HL-60 (cell line): ENCODE measurements at regions not wholly inside any gene's neighbourhood (a gene's known extent, or its start where the extent isn't known, plus 50 kb on each side); places are given as distances from the start of the nearest gene placed in this dataset.

Experiments used
- DNase-seq, 2 experiments: peaks; one replicate each; pipeline ENCODE4 v3.0.0-alpha.2; 2010 to 2020; ENCODE audit warnings: low read depth in 1 of 2, low spot score in 1 of 2
- H3K27ac ChIP-seq: fragments of 250-450 bp; sonication (Bioruptor Pico); replicated peaks from 2 replicates; pipeline ENCODE4 v1.5.1; 2020; ENCODE audit warnings: mild to moderate bottlenecking, moderate library complexity
- H3K27me3 ChIP-seq: fragments of 250-450 bp; sonication (Bioruptor Pico); 2 replicates; pipeline ENCODE4 v1.5.1; 2021; ENCODE audit warnings: mild to moderate bottlenecking, moderate library complexity; ENCODE audit not compliant: insufficient read depth, poor library complexity, severe bottlenecking
- H3K4me3 ChIP-seq: replicated peaks from 2 replicates; pipeline ENCODE4 v1.5.1; 2011; ENCODE audit warnings: mild to moderate bottlenecking, control low read depth, low read length; ENCODE audit not compliant: insufficient read depth
- CTCF ChIP-seq: IDR thresholded peaks from one replicate; pipeline ENCODE4 v1.5.1; 2011; ENCODE audit warnings: low read length, control low read depth, inconsistent platforms; ENCODE audit not compliant: insufficient read depth
- GABPA ChIP-seq: IDR thresholded peaks from 2 replicates; pipeline ENCODE4 v1.6.1; 2012; ENCODE audit warnings: low read depth
- POLR2AphosphoS5 ChIP-seq: IDR thresholded peaks from 2 replicates; pipeline ENCODE4 v1.6.1; 2012; ENCODE audit warnings: low read depth
- REST ChIP-seq: IDR thresholded peaks from 2 replicates; pipeline ENCODE4 v1.6.1; 2012; ENCODE audit warnings: low read depth; ENCODE audit not compliant: insufficient replicate concordance
- SPI1 ChIP-seq: IDR thresholded peaks from 2 replicates; pipeline ENCODE4 v1.6.1; 2012; ENCODE audit warnings: low read depth, mild to moderate bottlenecking, borderline replicate concordance

- Histone ChIP-seq H3K27me3 (no peaks in the 10 kb centered on the region), H3K4me3 (no peak overlapping the region), H3K27ac (no peak overlapping the region)
- TF ChIP-seq SPI1: no peak
- TF ChIP-seq GABPA: no peak
- TF ChIP-seq POLR2AphosphoS5: no peak
- no peak for TF ChIP-seq REST
- TF ChIP-seq CTCF: no peak
- no peak for DNase-seq
These were observed 235.5 kb upstream of the EEF2KMT start for GRCh38 chr16:5333126-5333525.

GRCh38 chr16:5330058-5330457 is 232.5 kb upstream of the EEF2KMT start:
- no peak for DNase-seq
- no peak for TF ChIP-seq POLR2AphosphoS5
- TF ChIP-seq GABPA: no peak
- no peak for TF ChIP-seq CTCF
- TF ChIP-seq REST: no peak
- TF ChIP-seq SPI1: no peak
- Histone ChIP-seq H3K4me3 (no peak overlapping the region), H3K27ac (no peak overlapping the region), H3K27me3 (no peaks in the 10 kb centered on the region)

- Histone ChIP-seq H3K27me3 (no peaks in the 10 kb centered on the region), H3K27ac (no peak overlapping the region), H3K4me3 (no peak overlapping the region)
- DNase-seq: no peak
- TF ChIP-seq GABPA: no peak
- TF ChIP-seq CTCF: no peak
- TF ChIP-seq REST: no peak
- TF ChIP-seq POLR2AphosphoS5: no peak
- no peak for TF ChIP-seq SPI1
These were observed 231.0 kb upstream of the EEF2KMT start for GRCh38 chr16:5328546-5328945.
